ENCODE measurements at regions not wholly inside any gene's neighbourhood (a gene's known extent, or its start where the extent isn't known, plus 50 kb on each side); places are given as distances from the start of the nearest gene placed in this dataset.

DNA sequence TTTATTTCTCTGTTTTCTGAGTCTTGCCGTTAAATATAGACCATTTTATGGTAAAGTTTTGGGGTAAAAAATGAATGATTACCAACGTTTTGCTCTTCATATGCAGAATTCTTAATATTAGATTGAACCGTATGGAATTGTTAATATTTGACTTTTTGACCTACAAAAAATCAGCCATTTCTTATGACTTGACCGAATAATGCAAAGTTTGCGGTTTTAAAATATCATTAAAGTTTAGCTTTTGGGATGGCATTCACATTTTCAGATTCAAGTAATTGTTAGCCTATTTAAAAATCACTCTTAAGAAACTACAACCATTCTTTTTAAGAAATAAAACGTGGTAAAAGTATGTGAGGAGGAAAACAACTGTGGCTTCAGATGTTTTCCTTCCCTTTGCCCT is 138.0 kb downstream of the HAUS1 start:
- TF ChIP-seq SREBF2 (IDR thresholded peaks at IDR 0.05) (no peak), KDM1A (IDR thresholded peaks at IDR 0.05; ENCODE audit: low read depth) (no peak), CBX8 (IDR thresholded peaks at IDR 0.05) (no peak), CEBPB (IDR thresholded peaks at IDR 0.05) (no peak)
- TF ChIP-seq, protein P1, sequence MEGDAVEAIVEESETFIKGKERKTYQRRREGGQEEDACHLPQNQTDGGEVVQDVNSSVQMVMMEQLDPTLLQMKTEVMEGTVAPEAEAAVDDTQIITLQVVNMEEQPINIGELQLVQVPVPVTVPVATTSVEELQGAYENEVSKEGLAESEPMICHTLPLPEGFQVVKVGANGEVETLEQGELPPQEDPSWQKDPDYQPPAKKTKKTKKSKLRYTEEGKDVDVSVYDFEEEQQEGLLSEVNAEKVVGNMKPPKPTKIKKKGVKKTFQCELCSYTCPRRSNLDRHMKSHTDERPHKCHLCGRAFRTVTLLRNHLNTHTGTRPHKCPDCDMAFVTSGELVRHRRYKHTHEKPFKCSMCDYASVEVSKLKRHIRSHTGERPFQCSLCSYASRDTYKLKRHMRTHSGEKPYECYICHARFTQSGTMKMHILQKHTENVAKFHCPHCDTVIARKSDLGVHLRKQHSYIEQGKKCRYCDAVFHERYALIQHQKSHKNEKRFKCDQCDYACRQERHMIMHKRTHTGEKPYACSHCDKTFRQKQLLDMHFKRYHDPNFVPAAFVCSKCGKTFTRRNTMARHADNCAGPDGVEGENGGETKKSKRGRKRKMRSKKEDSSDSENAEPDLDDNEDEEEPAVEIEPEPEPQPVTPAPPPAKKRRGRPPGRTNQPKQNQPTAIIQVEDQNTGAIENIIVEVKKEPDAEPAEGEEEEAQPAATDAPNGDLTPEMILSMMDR (IDR thresholded peaks at IDR 0.05), result no peak

All from A549 (cell line).